Stimulated activated naive CD4-positive, alpha-beta T cell (primary cell): ENCODE measurements at regions not wholly inside any gene's neighbourhood (a gene's known extent, or its start where the extent isn't known, plus 50 kb on each side); places are given as distances from the start of the nearest gene placed in this dataset.
"Not testable (repeated sequence)": the region's sequence is repeated elsewhere in the genome, so short reads cannot be mapped to it uniquely, and the experiment has no call there.

Experiments
- DNase-seq, 6 experiments: peaks; one replicate each; lab custom pipeline; 2025; lab: John Stamatoyannopoulos, UW

DNA sequence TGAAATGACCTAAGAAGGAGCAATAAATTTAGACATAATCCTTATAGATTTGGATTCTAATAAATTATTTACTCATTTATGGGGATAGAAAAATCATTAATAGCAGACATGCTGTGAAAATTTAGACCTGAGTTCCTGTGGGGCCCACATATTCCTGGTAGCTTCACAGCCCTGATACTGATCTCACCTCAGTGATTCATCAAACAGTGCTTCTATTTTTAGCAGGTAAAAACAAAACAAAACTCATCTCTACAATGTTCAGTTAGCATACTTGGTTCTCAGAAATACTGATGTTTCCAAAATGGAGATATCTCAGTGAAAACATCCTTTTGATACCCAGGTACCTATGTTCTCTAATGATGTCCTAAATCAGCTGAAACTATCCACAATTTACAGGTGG, 841.1 kb upstream of the SORCS1 start:
- DNase-seq, result no peak

DNA sequence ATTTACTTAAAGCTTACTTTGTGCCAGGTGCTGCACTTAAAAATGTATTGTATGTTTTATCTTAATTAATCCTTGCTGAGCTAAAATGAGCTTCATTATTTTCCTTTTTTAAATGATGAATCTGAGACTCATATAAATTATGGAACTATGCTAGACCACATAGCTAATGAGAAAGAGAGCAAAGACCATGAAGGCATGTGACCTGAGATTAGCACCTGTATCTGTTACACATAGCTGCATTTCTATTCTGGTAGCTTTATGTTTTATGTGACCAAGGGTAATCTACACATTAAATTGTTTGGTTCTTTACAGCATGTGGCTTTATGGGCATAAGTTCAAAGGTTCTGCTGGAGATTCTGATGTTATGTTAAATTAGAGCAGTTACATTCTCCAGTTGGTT, 839.1 kb upstream of the SORCS1 start:
- no peak for DNase-seq

DNA sequence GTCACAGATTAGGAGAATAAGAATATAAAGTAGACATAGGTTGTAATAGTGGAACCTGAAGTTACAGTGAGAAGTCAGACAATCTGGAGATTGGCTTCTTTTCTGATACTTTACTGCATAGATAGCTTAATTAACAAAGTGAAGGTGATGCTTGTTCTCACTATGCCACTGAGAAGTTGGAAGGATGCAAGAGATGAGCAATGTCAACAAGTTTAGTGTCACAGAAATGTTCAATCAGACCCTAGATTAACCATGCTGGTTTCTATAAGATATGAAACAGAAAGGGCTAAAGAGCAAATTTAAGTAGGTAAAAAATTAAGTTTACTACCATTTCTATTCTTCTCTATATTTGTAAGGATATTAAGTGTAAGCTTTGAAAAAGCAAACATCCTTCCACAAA, 838.6 kb upstream of the SORCS1 start:
- no peak for DNase-seq

DNA sequence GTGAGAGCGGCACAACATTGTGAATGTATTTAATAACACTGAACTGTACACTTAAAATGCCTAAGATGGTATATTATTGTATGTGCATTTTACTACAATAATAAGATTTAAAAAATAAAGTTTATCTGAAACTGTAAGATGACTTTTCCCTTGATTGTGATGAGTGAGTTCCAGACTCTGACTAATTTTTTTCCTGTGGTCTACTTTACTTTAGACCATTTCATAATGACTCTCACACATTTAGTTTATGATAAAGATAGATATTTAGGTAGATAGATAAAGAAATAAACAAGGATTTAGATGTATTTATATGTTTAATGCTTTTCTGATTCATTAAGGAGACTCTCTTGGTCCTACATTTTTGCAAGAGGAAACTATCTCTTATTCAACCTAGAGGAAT, 835.9 kb upstream of the SORCS1 start:
- no peak for DNase-seq

DNA sequence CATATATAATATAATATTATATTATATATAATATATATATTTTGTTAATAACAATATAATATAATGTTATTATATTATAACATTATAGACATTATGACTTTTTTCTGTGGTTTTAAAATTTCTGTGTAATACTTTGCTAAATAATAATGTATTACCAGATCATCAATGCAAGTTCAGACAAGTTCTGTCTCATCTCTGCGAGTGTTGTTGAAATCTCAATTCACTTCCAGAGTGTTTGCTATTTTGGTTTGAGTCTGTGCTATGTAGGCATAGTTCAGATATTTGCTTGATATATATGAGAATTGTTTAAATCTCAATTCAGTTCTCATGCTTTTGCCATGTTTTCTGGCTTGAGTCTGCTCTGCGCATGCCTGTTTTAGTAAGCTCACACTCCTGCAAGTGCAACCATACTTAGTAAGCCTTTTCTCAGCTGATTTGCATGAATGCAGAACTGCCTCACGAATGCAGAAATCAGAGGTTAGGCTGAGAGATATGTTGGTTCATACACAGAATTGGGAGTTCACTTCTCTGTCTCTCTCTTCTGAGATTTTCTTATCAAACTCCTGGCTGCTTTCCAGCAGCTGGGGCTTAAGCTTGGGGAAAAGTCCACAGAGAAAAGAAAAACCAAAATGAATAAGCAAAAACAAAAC, 830.2 kb upstream of the SORCS1 start:
- DNase-seq, result no peak

DNA sequence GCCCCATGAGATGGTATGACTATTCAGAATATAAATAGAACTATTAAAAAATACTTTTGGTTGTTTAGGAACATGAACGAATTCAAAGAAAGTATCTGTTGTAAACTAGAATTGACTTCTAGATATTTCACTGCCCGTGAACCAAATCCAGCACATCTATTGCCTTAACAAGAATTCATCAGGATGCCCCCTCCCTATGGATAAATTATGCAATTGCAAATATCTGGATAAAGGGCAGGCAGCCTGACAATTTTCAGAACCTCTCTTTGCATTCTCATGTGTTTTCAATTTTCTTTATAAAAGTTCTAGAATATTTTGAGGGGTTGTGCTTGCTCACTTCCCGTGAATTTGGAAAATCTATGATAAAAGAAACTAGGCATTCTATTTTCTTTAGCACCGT, 822.1 kb upstream of the SORCS1 start:
- DNase-seq, result no peak

DNA sequence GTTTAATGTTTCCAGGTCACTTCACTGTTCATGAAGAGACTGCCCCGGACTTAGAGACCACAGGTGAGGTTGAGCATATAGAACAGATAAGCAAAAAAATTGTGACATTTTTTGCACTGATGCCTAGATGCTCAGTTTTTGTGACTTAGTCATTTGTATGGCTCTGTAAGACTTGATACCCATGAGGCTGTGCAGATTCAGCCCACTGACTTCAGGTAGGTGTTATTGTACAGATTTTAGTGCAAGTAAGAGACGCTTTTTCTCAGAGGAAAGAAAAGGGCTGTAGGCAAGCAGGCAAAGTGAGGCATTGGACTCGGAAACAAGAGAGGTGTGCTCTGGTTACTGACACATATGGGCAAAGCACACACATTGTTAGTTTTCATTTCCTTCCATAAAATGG, 820.1 kb upstream of the SORCS1 start:
- no peak for DNase-seq

DNA sequence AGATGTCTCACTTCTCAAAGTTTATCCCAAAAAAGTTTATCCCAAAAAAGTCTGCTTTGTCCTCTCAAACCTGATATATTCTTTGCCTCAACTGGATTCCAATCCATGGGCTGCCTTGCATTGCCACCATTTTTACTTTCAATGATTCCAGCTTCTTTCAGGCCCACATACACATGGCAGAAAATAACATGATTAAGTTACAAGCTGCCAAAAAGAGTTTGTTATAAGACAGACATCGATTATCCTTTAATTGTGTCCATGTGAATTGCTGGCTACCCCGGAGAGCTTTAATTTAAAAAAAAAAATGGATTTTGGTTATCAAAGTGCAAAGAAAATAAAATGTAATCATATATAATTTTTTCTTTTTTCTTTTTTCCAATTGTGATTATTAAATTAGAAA, 819.6 kb upstream of the SORCS1 start:
- DNase-seq, result no peak

DNA sequence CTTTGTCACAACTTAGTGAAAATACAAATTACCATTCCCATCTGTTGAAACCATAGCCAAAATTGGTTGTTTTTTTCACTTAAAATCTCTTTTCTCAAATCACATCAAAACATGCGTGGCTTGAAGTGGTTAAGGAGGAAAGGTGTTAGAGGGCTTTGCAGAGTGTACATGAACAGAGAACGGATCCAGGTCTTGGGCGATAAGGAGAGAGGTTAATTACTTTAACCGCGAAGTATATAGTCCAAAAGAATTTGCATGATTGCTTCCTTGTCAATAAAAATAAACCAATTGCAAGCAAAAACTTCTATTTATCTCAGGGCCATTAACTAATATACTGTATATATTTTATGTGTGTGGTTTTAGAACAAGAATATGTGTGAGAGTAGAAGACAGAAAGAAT, 813.9 kb upstream of the SORCS1 start:
- DNase-seq, result no peak

DNA sequence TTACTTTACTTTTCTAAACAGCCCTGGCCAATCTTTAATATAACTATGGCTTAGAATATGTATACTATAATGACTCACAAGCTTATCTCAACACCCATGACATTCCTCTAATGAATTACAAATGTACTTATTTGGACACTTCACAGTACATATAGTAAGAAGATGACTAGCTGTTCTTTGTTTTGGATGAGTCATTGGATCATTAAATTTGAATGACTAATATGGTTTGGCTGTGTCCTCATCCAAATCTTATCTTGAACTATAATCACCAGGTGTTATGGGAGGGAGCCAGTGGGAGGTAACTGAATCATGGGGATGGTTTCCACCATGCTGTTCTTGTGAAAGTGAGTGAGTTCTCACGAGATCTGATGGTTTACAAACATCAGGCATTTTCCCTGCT, 807.5 kb upstream of the SORCS1 start:
- DNase-seq, result no peak

DNA sequence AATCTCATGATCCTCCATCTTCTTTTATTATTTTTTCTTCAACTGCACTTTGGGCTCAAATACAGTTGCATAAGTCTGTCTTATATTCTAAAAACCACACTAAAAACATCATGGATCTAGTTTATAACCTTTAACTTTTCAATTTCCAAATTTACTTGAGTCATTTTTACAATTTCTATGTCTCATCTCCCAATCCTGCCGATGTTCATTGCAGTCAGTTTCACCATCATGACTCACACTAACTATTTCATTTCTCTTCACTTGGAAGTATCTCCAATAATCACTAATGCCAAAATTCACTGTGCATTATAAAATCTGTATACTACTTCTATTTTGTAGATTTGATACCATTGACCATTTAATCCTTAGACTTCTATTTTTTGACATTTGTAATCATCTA, 806.9 kb upstream of the SORCS1 start:
- no peak for DNase-seq

DNA sequence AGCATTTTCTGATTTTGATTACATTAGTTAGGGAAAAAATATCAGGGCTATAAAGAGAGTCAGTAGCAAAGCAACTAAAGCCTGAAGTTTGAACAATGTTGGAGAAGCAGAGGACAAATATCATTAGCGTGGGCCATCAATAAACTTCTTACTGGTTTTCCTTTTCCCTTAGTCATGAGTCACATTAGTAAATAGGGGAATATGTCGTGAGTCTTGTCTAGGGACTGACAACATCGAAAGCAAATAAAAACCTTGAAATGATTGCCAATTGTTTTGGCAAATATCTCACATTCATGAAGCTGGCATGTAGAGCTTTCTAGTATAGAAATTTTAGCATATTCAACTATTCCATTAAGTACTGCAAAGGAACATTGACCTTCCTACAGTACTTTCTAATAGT, 806.0 kb upstream of the SORCS1 start:
- no peak for DNase-seq

DNA sequence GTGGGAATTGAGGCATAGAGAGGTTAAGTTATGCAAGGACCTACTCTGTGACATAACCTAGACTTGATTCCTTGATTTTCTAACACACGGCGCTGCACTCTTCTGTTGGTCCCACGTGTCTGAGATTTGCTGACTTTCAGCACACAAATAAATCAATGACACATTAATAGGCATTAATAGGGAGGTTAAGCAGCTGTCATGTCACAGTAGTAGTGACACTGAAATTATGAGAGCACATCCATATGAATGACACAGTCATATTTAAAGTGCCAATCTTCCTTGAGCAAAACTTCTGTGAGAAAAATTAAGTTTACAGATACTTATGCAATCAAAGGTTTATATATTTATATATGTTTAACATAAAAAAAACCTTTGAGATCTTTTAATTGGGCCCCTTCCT, 805.4 kb upstream of the SORCS1 start:
- no peak for DNase-seq

DNA sequence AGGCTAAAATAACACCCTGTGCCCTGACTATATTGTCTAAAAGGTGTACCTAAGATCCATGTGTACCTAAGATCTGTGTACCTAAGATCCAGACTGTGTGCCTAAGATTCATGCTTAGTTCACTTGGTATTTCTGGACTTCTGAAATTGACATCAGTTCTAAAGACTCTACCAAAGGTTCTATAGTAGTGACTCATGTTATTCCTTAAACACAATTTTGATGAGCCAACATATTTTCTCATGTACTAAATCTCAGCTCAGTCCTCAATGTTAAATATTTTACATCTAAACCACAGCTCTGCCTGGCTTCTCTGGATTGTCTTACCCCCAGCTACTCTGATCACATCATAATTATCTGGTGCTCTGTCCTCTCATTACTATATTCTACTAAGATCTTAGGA, 802.3 kb upstream of the SORCS1 start:
- no peak for DNase-seq

DNA sequence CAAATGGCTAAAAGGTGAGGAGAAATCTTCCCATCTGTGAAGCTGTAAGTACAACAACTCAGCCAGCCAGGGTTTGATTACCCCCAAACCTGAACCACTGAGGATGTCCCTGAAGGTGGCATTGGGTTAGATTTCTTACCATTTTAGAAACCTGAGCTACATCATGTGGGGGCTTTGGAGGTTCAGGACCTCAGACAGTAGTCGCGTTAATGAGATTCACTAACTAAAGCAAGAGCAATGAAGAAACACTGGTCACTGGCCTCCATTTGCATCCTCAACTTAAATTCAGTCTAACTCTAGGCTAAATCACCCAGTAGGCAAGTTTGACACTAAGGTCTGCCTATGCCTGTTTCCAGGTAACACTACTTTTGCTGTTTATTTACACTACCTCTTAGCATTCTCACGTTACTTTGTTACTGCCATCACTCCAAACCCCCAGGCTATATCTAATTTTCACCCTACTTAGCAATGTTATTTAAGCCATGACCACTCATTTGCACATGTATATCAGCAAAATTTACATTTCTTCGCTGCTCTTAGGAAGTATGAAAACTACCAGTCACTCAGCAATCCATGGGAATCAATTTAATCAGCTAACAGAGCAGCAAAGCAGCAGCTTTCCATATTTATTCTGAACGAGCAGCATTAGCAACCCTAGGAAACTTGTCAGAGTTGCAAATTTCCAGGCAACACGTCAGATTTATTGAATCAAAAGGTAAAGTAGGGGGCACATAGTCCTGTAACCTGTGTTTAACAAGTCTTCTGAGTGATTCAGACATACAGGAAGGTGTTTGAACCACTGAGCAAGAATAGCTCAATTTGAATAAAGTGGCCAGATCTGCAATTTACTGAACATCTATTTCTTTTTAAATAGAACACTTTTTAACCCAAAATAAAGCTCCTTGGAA, 788.4 kb upstream of the SORCS1 start:
- DNase-seq, result no peak

DNA sequence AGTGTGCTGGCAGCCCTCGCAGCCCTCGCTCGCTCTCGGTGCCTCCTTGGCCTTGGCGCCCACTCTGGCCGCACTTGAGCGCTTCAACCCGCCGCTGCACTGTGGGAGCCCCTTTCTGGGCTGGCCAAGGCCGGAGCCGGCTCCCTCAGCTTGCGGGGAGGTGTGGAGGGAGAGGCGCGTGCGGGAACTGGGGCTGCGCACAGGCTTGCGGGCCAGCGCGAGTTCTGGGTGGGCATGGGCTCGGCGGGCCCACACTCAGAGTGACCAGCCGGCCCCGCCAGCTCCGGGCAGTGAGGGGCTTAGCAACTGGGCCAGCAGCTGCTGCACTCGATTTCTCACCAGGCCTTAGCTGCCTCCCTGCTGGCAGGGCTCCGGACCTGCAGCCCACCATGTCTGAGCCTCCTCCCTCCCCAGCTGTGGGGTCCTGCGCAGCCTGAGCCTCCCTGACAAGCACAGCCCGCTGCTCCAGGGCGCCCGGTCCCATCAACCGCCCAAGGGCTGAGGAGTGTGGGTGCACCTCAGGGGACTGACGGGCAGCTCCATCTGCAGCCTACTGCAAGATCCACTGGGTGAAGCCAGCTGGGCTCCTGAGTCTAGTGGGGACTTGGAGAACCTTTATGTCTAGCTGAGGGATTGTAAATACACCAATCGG, 786.0 kb upstream of the SORCS1 start:
- DNase-seq, result not testable (repeated sequence)

DNA sequence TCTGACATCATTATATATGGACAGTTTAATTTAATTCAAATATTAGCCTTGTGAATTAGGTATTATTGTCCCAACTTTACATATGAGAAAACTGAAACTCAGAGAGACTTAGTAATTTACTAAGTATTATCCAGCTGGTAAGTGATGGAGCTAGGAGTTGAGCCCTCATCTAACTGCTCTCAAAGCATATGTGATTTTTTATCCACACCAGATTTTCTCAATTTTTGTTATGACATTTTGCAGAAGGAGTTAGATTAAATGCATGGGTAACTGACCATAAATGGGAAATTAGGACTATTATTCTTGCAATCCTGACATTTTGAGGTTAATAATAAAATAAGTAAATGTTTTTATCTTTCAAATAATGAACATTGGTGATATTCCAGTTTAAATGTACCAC, 778.3 kb upstream of the SORCS1 start:
- DNase-seq, result no peak

DNA sequence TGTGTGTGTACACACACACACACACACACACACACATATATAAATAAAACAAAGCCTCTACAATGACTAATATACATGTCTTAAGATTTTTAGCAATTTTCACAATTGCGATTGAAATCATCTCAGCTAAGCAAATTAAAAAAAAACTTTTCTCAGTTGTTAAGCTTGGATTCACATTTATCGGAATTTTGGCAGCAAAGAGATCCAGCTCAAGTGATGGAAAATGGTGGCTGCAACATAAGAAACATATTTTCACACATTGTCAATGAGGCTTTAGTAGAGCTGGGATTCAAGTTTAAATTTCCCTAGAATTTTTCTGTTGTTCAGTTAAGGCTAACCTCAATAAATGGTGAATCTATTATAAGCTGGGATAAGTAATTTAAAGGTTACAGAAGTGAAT, 768.6 kb upstream of the SORCS1 start:
- DNase-seq, result no peak

DNA sequence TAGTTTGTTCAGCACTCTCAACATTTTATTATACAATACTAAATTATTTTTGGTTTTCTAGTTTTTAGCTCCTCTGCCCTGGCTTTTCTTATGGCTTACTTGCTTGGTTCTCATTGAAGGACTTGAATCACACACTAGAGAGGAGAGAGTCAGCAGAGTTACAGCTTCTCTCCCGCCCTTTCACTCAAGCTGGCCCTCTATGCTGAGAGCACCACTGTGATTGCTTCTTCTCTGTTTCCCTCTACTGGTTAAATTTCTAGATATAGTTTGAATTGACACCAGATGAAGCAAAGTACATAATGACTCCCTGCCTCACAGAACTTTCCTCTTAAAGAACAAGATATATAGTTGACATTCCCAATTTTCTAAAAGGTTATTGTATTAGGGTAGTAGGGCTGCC, 767.3 kb upstream of the SORCS1 start:
- no peak for DNase-seq

DNA sequence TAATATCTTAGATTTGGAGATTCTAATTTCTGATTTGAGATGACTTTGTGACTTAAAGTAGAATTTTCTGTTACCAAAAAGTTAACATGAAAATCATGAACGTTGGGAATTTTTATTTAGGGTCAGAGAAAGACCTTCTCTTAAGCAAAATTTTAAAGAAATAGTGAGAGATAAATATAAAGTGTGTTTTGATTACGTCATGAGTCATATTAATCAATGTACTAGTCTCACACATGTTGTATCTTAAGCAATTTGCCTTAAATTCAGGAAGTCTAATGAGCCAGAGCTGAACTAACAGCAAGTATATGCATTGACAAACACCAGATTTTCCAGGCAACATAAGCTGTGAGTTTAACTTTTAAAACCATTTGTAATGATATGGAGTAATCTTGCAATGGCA, 765.5 kb upstream of the SORCS1 start:
- DNase-seq, result no peak

DNA sequence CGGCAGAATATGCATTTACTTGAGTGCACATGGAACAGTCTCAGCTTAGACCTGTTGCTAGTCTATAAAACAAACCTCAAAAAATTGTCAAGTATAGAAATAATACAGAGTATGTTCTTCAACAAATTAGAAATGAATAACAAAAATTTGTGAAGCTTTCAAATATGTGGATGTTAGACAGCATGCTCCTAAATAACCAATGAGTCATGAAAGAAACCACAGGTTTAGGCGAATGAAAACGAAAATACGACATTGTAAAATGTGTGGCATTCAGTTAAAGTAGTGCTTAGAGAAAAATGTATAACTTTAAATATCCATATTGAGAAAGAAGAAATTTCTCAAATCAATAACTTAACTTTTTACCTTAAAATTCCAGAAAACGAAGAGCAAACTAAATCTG, 760.0 kb upstream of the SORCS1 start:
- no peak for DNase-seq

DNA sequence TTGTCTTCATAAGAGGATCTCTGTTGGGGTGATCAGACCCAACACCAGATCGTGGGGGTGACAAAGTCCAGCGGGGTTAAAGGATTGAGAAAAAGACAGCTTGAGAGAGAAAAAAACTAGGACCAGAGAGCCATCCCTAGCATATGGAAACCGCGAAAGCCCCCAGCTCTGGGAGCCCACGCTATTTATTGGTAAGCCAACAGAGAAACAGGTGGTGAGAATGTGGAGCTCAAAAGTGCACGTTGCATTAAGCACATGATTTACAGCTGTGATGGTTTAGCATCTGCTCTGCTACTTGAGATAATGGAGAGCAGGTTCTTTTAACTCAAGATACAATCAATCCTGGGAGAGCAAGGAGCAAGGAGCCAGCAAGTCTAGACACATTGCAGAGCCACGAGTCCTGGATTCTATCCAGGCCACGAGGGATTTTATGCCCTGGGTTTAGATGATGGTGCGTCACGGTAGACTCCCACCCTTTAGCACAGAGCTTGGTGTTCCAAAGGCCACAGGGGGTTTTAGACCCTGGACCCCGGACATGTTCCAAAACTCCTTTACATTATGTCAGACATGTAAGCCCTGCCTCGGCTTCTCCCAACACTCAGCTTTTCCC, 755.2 kb upstream of the SORCS1 start:
- no peak for DNase-seq

DNA sequence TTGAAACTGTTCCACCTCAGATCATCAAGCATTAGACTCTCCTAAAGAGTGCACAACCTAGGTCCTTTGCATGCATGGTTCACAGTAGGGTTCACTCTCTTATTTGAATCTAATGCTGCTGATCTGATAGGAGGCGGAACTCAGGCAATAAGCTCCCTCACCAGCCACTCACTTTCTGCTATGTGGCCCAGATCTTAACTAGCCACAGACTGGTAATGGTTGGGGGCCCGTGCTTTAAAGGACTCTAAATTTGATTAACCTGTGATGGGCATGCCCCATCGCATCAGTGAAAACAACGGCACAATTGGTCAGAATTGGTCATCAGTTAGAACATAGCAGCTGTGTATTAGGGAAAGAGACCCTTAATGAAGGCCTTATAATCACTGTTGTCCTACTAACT, 753.7 kb upstream of the SORCS1 start:
- DNase-seq, result no peak
